ENCODE measurements at regions not wholly inside any gene's neighbourhood (a gene's known extent, or its start where the extent isn't known, plus 50 kb on each side); places are given as distances from the start of the nearest gene placed in this dataset.

DNA sequence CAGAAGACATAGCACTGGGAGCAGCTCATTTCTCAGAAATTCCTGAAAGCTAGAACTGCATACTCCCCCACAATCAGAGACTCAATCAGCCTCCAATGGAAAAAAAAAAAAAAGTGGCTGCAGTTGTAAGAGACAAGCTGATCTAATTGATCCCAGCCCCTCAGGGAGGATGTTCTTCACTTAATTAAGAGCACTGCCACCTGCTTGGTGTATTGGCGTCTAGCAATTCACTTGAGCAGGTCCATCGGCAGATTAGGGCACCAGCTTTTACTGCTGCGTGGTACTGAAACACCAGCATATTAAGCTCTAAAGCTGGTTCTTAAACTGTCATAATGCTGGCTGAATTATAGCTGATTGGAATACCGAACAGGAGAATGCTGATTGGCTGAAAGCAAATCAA is 1890.1 kb upstream of the WWC1 start:
- Histone ChIP-seq H2AFZ (ENCODE audit: low read depth, low read length) (no peak overlapping the region), H3K9ac (replicated peaks; ENCODE audit: extremely low read depth, insufficient read depth, low read length) (no peak overlapping the region), H3K27me3 (ENCODE audit: control insufficient read depth in 2 of 2, insufficient read depth in 2 of 2, low read length in 2 of 2) (no peaks in the 10 kb centered on the region), H3K4me3 (replicated peaks in 1 of 3; ENCODE audit: insufficient read depth in 1 of 3, low read depth in 1 of 3, low read length in 3 of 3) (no peak overlapping the region), H3K4me2 (ENCODE audit: insufficient read depth, low read length) (no peak overlapping the region), H3K9me3 (replicated peaks; ENCODE audit: control insufficient read depth, insufficient read depth, low read length) (no peaks in the 10 kb centered on the region), H3K27ac (ENCODE audit: insufficient read depth, low read depth, low read length) (no peak overlapping the region), H3K36me3 (ENCODE audit: control insufficient read depth in 2 of 2, extremely low read depth in 1 of 2, insufficient read depth in 2 of 2, low read length in 2 of 2) (no peaks in the 10 kb centered on the region), H4K20me1 (replicated peaks; ENCODE audit: control insufficient read depth, extremely low read depth, insufficient read depth, low read length) (no peaks in the 10 kb centered on the region), H3K9me1 (replicated peaks; ENCODE audit: control insufficient read depth, extremely low read depth, insufficient read depth, low read length) (no peaks in the 10 kb centered on the region), H3K4me1 (ENCODE audit: control insufficient read depth, extremely low read depth, insufficient read depth, low read length) (no peaks in the 10 kb centered on the region), H3K79me2 (ENCODE audit: control insufficient read depth, insufficient read depth, low read length) (no peaks in the 10 kb centered on the region)
- intact Hi-C loops (cut with micrococcal nuclease): no loop called here
- dilution Hi-C loops (cut with MboI; ENCODE audit: extremely low pct_ligation_motif_present, low sequenced_read_pairs): no loop called here
- TF ChIP-seq POLR2AphosphoS5 (IDR thresholded peaks at IDR 0.05; ENCODE audit: insufficient read depth, low read depth, low read length) (no peak), GATA2 (IDR thresholded peaks at IDR 0.05; ENCODE audit: insufficient read depth, insufficient read length, low read depth, low read length) (no peak), POLR2A (IDR thresholded peaks at IDR 0.05; ENCODE audit: low read depth, low read length) (no peak), FOS (IDR thresholded peaks at IDR 0.05; ENCODE audit: borderline replicate concordance, insufficient read depth, low read length) (no peak), MAX (IDR thresholded peaks at IDR 0.05; ENCODE audit: insufficient read depth, insufficient read length) (no peak), EZH2 (IDR thresholded peaks at IDR 0.05; ENCODE audit: borderline replicate concordance, low read depth, low read length, severe bottlenecking) (no peak), JUN (IDR thresholded peaks at IDR 0.05; ENCODE audit: borderline replicate concordance, insufficient read depth, insufficient read length, low read depth) (no peak), MYC (IDR thresholded peaks at IDR 0.05; ENCODE audit: low read depth, low read length) (no peak)
- TF ChIP-seq, protein P1, sequence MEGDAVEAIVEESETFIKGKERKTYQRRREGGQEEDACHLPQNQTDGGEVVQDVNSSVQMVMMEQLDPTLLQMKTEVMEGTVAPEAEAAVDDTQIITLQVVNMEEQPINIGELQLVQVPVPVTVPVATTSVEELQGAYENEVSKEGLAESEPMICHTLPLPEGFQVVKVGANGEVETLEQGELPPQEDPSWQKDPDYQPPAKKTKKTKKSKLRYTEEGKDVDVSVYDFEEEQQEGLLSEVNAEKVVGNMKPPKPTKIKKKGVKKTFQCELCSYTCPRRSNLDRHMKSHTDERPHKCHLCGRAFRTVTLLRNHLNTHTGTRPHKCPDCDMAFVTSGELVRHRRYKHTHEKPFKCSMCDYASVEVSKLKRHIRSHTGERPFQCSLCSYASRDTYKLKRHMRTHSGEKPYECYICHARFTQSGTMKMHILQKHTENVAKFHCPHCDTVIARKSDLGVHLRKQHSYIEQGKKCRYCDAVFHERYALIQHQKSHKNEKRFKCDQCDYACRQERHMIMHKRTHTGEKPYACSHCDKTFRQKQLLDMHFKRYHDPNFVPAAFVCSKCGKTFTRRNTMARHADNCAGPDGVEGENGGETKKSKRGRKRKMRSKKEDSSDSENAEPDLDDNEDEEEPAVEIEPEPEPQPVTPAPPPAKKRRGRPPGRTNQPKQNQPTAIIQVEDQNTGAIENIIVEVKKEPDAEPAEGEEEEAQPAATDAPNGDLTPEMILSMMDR (IDR thresholded peaks at IDR 0.05; ENCODE audit: extremely low read depth in 1 of 2, insufficient read depth in 1 of 2, low read depth in 1 of 2, low read length in 2 of 2): no peak
- DNase-seq (ENCODE audit: low read depth, low spot score): no peak
- BruUV-seq (replicated peaks): no TSS peak
- POLR2A ChIA-PET: no interaction called here
- CTCF ChIA-PET: no interaction called here
- no peak for FAIRE-seq

Data from endothelial cell of umbilical vein (primary cell).